Esophagus squamous epithelium (tissue), 5 donors: ENCODE measurements at regions not wholly inside any gene's neighbourhood (a gene's known extent, or its start where the extent isn't known, plus 50 kb on each side); places are given as distances from the start of the nearest gene placed in this dataset.

Experiments
- DNase-seq: peaks from one replicate; lab custom pipeline; 2025; lab: John Stamatoyannopoulos, UW
- H3K27ac ChIP-seq, 4 donors: fragments of 200-600 bp; sonication (generic); one replicate each; pipeline ENCODE4 v1.5.1; 2016 to 2019; ENCODE audit warnings: mild to moderate bottlenecking in 1 of 4
- H3K27me3 ChIP-seq, 4 donors: fragments of 200-600 bp; sonication (generic); 1 replicate in 3 of 4; 2 replicates in 1 of 4; pipeline versions ENCODE4 v1.5.1 to v1.6.0; 2017 to 2021; ENCODE audit warnings: antibody characterized with exemption in 1 of 4
- H3K36me3 ChIP-seq, 3 donors: fragments of 200-600 bp; sonication (generic); one replicate each; pipeline ENCODE4 v1.5.1; 2016 to 2019
- H3K4me1 ChIP-seq, 3 donors: fragments of 200-600 bp; sonication (generic); one replicate each; pipeline ENCODE4 v1.5.1; 2017 to 2019
- H3K4me3 ChIP-seq, 4 donors: fragments of 200-600 bp; sonication (generic); 1 replicate in 3 of 4; 2 replicates in 1 of 4; pipeline ENCODE4 v1.5.1; 2016 to 2019; ENCODE audit warnings: mild to moderate bottlenecking in 2 of 4, moderate library complexity in 1 of 4
- H3K9me3 ChIP-seq, 3 donors: fragments of 200-600 bp; sonication (generic); one replicate each; pipeline ENCODE4 v1.5.1; 2016 to 2019
- POLR2A ChIP-seq, 4 donors: fragments of 450-650 bp; IDR thresholded peaks; one replicate each; pipeline ENCODE4 v1.6.1; 2017; ENCODE audit warnings: antibody characterized with exemption in 4 of 4, mild to moderate bottlenecking in 4 of 4, moderate library complexity in 3 of 4
- WGBS, 2 donors: methylation state at CpG; one replicate each; pipeline ENCODE4 v1.1.5; 2018; 5-methylcytosine and 5-hydroxymethylcytosine counted together
- intact Hi-C: fragments of 100-400 bp; cut with DNase I; formaldehyde crosslinking; loops from one replicate; pipeline ENCODE4 v1.15.0; 2022
- TF ChIP-seq, protein P1 (sequence below), 6 experiments: fragments of 450-650 bp in 4 of 6; fragments of 200-600 bp in 2 of 6; sonication (generic) in 2 of 6; IDR thresholded peaks; one replicate each; pipeline ENCODE4 v1.5.1; 2016 to 2019; ENCODE audit warnings: antibody characterized with exemption in 6 of 6, mild to moderate bottlenecking in 4 of 6, moderate library complexity in 4 of 6
- donor health status: DM: yes; HTN: yes; CAD: no.

GRCh38 chr12:77724367-77724957 is 106.2 kb upstream of the NAV3 start:
- intact Hi-C loops = no loop called here
- H3K4me3 ChIP-seq = no peak overlapping the region
- H3K36me3 ChIP-seq = no peaks in the 10 kb centered on the region
- no peak overlapping the region for H3K27ac ChIP-seq
- H3K4me1 ChIP-seq = peaks cover 0 to 16% (median 0%) of the 10 kb centered on the region in 3 donors
- 63 to 71% methylated on average over 1 of the region's 1 CpG for WGBS, 2 donors
- no peak for DNase-seq
- no peaks in the 10 kb centered on the region for H3K27me3 ChIP-seq
- TF ChIP-seq POLR2A (IDR thresholded peaks at IDR 0.05) = no peak
- TF ChIP-seq, protein P1, sequence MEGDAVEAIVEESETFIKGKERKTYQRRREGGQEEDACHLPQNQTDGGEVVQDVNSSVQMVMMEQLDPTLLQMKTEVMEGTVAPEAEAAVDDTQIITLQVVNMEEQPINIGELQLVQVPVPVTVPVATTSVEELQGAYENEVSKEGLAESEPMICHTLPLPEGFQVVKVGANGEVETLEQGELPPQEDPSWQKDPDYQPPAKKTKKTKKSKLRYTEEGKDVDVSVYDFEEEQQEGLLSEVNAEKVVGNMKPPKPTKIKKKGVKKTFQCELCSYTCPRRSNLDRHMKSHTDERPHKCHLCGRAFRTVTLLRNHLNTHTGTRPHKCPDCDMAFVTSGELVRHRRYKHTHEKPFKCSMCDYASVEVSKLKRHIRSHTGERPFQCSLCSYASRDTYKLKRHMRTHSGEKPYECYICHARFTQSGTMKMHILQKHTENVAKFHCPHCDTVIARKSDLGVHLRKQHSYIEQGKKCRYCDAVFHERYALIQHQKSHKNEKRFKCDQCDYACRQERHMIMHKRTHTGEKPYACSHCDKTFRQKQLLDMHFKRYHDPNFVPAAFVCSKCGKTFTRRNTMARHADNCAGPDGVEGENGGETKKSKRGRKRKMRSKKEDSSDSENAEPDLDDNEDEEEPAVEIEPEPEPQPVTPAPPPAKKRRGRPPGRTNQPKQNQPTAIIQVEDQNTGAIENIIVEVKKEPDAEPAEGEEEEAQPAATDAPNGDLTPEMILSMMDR (IDR thresholded peaks at IDR 0.05) = peak in 4 of 6 experiments; percentile 26 to 52 (median 40)
- no peaks in the 10 kb centered on the region for H3K9me3 ChIP-seq

- H3K27ac ChIP-seq = no peak overlapping the region
- H3K36me3 ChIP-seq = no peaks in the 10 kb centered on the region
- peaks cover 0 to 4% (median 0%) of the 10 kb centered on the region in 3 donors for H3K9me3 ChIP-seq
- DNase-seq = no peak
- intact Hi-C loops = no loop called here
- TF ChIP-seq, protein P1 (IDR thresholded peaks at IDR 0.05) = no peak
- H3K4me3 ChIP-seq = no peak overlapping the region
- H3K4me1 ChIP-seq = peaks cover 0 to 16% (median 0%) of the 10 kb centered on the region in 3 donors
- H3K27me3 ChIP-seq = no peaks in the 10 kb centered on the region
Observed at GRCh38 chr12:77723308-77723707, 107.4 kb upstream of the NAV3 start.

DNA sequence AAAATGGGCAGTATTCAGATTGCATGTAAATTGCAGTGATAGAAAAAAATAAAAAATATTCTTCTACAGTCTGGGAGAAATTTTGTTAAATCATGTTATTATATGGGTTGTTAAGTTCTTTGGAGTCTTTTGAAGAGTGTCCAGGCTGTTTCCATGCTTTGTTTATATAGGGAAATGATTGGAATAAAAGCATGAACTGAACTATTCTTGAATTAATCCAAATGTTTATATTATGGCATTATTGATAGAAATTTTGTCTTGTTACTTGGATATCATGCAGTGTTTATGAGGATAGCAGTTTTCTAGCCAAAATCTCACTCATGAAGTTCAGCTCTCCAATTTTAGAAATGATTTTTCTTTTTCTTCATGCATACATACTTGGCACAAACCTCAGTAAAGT is 108.2 kb upstream of the NAV3 start:
- Histone ChIP-seq H3K27me3 (no peaks in the 10 kb centered on the region), H3K4me3 (no peak overlapping the region), H3K9me3 (peaks cover 0 to 8% (median 0%) of the 10 kb centered on the region in 3 donors), H3K36me3 (no peaks in the 10 kb centered on the region), H3K4me1 (peaks cover 0 to 16% (median 0%) of the 10 kb centered on the region in 3 donors), H3K27ac (no peak overlapping the region)
- no peak for DNase-seq
- TF ChIP-seq, protein P1 (IDR thresholded peaks at IDR 0.05) = no peak
- no peak for TF ChIP-seq POLR2A (IDR thresholded peaks at IDR 0.05)
- intact Hi-C loops = no loop called here

- H3K4me1 ChIP-seq = peaks cover 0 to 16% (median 0%) of the 10 kb centered on the region in 3 donors
- H3K4me3 ChIP-seq = no peak overlapping the region
- H3K27ac ChIP-seq = no peak overlapping the region
- 43 to 54% methylated on average over 2 of the region's 2 CpGs for WGBS, 2 donors
- DNase-seq = no peak
- intact Hi-C loops = no loop called here
- H3K9me3 ChIP-seq = peaks cover 0 to 8% (median 0%) of the 10 kb centered on the region in 3 donors
- no peak for TF ChIP-seq POLR2A (IDR thresholded peaks at IDR 0.05)
- TF ChIP-seq, protein P1 (IDR thresholded peaks at IDR 0.05) = no peak
- no peaks in the 10 kb centered on the region for H3K27me3 ChIP-seq
- H3K36me3 ChIP-seq = no peaks in the 10 kb centered on the region
Observed at GRCh38 chr12:77720258-77720657, 110.4 kb upstream of the NAV3 start.

- Histone ChIP-seq H3K4me3 (no peak overlapping the region), H3K27me3 (no peaks in the 10 kb centered on the region), H3K27ac (no peak overlapping the region), H3K9me3 (no peaks in the 10 kb centered on the region), H3K36me3 (no peaks in the 10 kb centered on the region), H3K4me1 (no peaks in the 10 kb centered on the region)
- intact Hi-C loops = no loop called here
- 38 to 42% methylated on average over 1 of the region's 1 CpG for WGBS, 2 donors
- TF ChIP-seq POLR2A (IDR thresholded peaks at IDR 0.05) = no peak
- TF ChIP-seq, protein P1 (IDR thresholded peaks at IDR 0.05) = no peak
- DNase-seq = no peak
Observed at GRCh38 chr12:77710209-77710608, 120.5 kb upstream of the NAV3 start.
